HCT116 (cell line): ENCODE measurements at regions not wholly inside any gene's neighbourhood (a gene's known extent, or its start where the extent isn't known, plus 50 kb on each side); places are given as distances from the start of the nearest gene placed in this dataset.

Source experiments
- ATAC-seq: fragments of 200-7000 bp; cut with Tn5 transposase; 2 replicates; pipeline ENCODE4 v1.9.1; 2020; ENCODE audit warnings: mild to moderate bottlenecking, moderate library complexity
- BruUV-seq: library from RNA; stranded (reverse); fragments of 400-500 nt; replicated peaks from 2 replicates; lab custom pipeline; 2021; lab: Mats Ljungman, UMichigan
- CTCF ChIA-PET: fragments of 300-600 bp; sonication (Branson Sonifier 250); formaldehyde crosslinking; loops from one replicate; lab custom pipeline; 2021; ENCODE audit warnings: antibody characterized with exemption; lab: Charles Lee
- POLR2A ChIA-PET: fragments of 300-600, 350-600 bp; sonication (Branson Sonifier 250); formaldehyde crosslinking; loops from one replicate; lab custom pipeline; 2021; ENCODE audit warnings: antibody characterized with exemption; lab: Charles Lee
- RAD21 ChIA-PET, 2 experiments: fragments of 300-600 bp; sonication (Branson Sonifier 250); formaldehyde crosslinking; loops; one replicate each; lab custom pipeline; 2023; ENCODE audit warnings: low total read pairs in 2 of 2; ENCODE audit not compliant: uncharacterized antibody in 2 of 2, unreplicated experiment in 2 of 2, low non-redundant PET in 1 of 2; lab: Charles Lee
- DNase-seq: peaks from one replicate; pipeline ENCODE4 v3.0.0-alpha.2; 2010; ENCODE audit warnings: low read depth, low spot score
- H2AFZ ChIP-seq: fragments of 200-600 bp; shearing (Covaris generic), sonication (generic); 2 replicates; pipeline ENCODE4 v1.6.1; 2017; ENCODE audit warnings: low read depth, mixed run types, mixed read lengths, antibody characterized with exemption, low read length; ENCODE audit not compliant: poor library complexity, severe bottlenecking
- H3K27ac ChIP-seq: 2 replicates; pipeline ENCODE4 v1.5.1; 2012; ENCODE audit warnings: low read depth, low read length
- H3K27me3 ChIP-seq: fragments of 200-600 bp; sonication (generic); 2 replicates; pipeline ENCODE4 v1.6.1; 2016; ENCODE audit warnings: mixed run types, low read length, mixed read lengths; ENCODE audit not compliant: insufficient read depth
- H3K36me3 ChIP-seq, 2 experiments: fragments of 200-500 bp in 1 of 2; fragments of 200-600 bp in 1 of 2; sonication (Bioruptor generic) in 1 of 2; sonication (generic) in 1 of 2; 2 replicates each; pipeline versions ENCODE4 v1.5.1 to v1.6.1; 2014 to 2016; ENCODE audit warnings: low read length in 2 of 2, inconsistent platforms in 1 of 2, mixed read lengths in 1 of 2, mixed run types in 1 of 2; ENCODE audit not compliant: insufficient read depth in 2 of 2, control insufficient read depth in 1 of 2
- H3K4me1 ChIP-seq, 2 experiments: fragments of 200-600 bp in 1 of 2; sonication (generic) in 1 of 2; 2 replicates each; pipeline versions ENCODE4 v1.5.1 to v1.6.1; 2012 to 2017; ENCODE audit warnings: low read length in 2 of 2, inconsistent platforms in 1 of 2, mild to moderate bottlenecking in 1 of 2, mixed read lengths in 1 of 2, mixed run types in 1 of 2, moderate library complexity in 1 of 2; ENCODE audit not compliant: insufficient read depth in 2 of 2, control insufficient read depth in 1 of 2
- H3K4me2 ChIP-seq: fragments of 200-600 bp; sonication (generic); 2 replicates; pipeline ENCODE4 v1.6.1; 2017; ENCODE audit warnings: mixed run types, low read length, mixed read lengths
- H3K4me3 ChIP-seq, 2 experiments: fragments of 200-600 bp in 1 of 2; sonication (generic) in 1 of 2; replicated peaks in 1 of 2; 2 replicates each; pipeline ENCODE4 v1.5.1; 2011 to 2016; ENCODE audit warnings: low read length in 2 of 2, control low read depth in 1 of 2, low read depth in 1 of 2, mild to moderate bottlenecking in 1 of 2, mixed read lengths in 1 of 2, mixed run types in 1 of 2
- H3K79me2 ChIP-seq: fragments of 200-600 bp; sonication (generic); 2 replicates; pipeline ENCODE4 v1.6.1; 2017; ENCODE audit warnings: mild to moderate bottlenecking, mixed run types, low read length, moderate library complexity, mixed read lengths; ENCODE audit not compliant: insufficient read depth
- H3K9ac ChIP-seq: fragments of 200-600 bp; sonication (generic); 2 replicates; pipeline ENCODE4 v1.6.1; 2016; ENCODE audit warnings: low read length, mixed read lengths
- H3K9me2 ChIP-seq: fragments of 200-600 bp; sonication (generic), shearing (Covaris generic); 2 replicates; pipeline ENCODE4 v1.6.1; 2017; ENCODE audit warnings: mixed run types, mild to moderate bottlenecking, moderate library complexity; ENCODE audit not compliant: insufficient read depth
- H3K9me3 ChIP-seq, 2 experiments: fragments of 200-500 bp in 1 of 2; fragments of 200-600 bp in 1 of 2; sonication (Bioruptor generic) in 1 of 2; sonication (generic) in 1 of 2; 2 replicates each; pipeline ENCODE4 v1.6.1; 2014 to 2017; ENCODE audit warnings: low read length in 2 of 2, mixed read lengths in 2 of 2, inconsistent platforms in 1 of 2, low read depth in 1 of 2, mild to moderate bottlenecking in 1 of 2, mixed run types in 1 of 2, moderate library complexity in 1 of 2; ENCODE audit not compliant: control insufficient read depth in 1 of 2, insufficient read depth in 1 of 2
- H4K20me1 ChIP-seq: fragments of 200-600 bp; sonication (generic), shearing (Covaris generic); 2 replicates; pipeline ENCODE4 v1.6.1; 2017; ENCODE audit warnings: mixed run types, mild to moderate bottlenecking, moderate library complexity; ENCODE audit not compliant: insufficient read depth
- ATF3 ChIP-seq: IDR thresholded peaks from 2 replicates; pipeline ENCODE4 v1.6.1; 2012
- CBX3 ChIP-seq: IDR thresholded peaks from 2 replicates; pipeline ENCODE4 v1.6.1; 2012; ENCODE audit warnings: low read depth
- CEBPB ChIP-seq: IDR thresholded peaks from 2 replicates; pipeline ENCODE4 v1.6.1; 2012; ENCODE audit warnings: low read depth
- EZH2 ChIP-seq: fragments of 200-600 bp; sonication (generic); IDR thresholded peaks from 2 replicates; pipeline ENCODE4 v1.6.1; 2017; ENCODE audit warnings: antibody characterized with exemption, mixed run types
- EZH2phosphoT487 ChIP-seq: fragments of 200-600 bp; IDR thresholded peaks from 2 replicates; pipeline ENCODE4 v1.6.1; 2018; ENCODE audit warnings: antibody characterized with exemption, borderline replicate concordance
- POLR2A ChIP-seq: IDR thresholded peaks from 2 replicates; pipeline ENCODE4 v1.7.0; 2011; ENCODE audit warnings: borderline replicate concordance; ENCODE audit not compliant: insufficient read depth, insufficient read length; ENCODE audit errors: extremely low read depth
- SIN3A ChIP-seq: IDR thresholded peaks from 2 replicates; pipeline ENCODE4 v1.6.1; 2012; ENCODE audit warnings: low read depth
- SRF ChIP-seq: IDR thresholded peaks from 2 replicates; pipeline ENCODE4 v1.6.1; 2012; ENCODE audit warnings: low read depth
- YY1 ChIP-seq: IDR thresholded peaks from 2 replicates; pipeline ENCODE4 v1.6.1; 2011; ENCODE audit warnings: low read length, low read depth, moderate library complexity, mild to moderate bottlenecking; ENCODE audit not compliant: insufficient replicate concordance; ENCODE audit errors: extremely low read depth
- ZFX ChIP-seq: fragments of 450-650 bp; IDR thresholded peaks from 2 replicates; pipeline ENCODE4 v1.6.1; 2017
- ZNF274 ChIP-seq: fragments of 200-500 bp; sonication (Bioruptor generic); IDR thresholded peaks from 2 replicates; pipeline ENCODE4 v1.6.1; 2014; ENCODE audit warnings: mild to moderate bottlenecking, low read depth, low read length, inconsistent platforms
- intact Hi-C: fragments of 100-400 bp; cut with micrococcal nuclease; formaldehyde crosslinking; loops from 2 replicates; pipeline ENCODE4 v1.10.0; 2022

GRCh38 chr7:7104971-7105370, 77.4 kb upstream of the C1GALT1 start:
- Histone ChIP-seq H3K27me3 (no peaks in the 10 kb centered on the region), H3K4me2 (no peak overlapping the region), H4K20me1 (no peaks in the 10 kb centered on the region), H3K9me2 (no peaks in the 10 kb centered on the region), H3K9ac (no peak overlapping the region), H3K36me3 (no peaks in the 10 kb centered on the region), H3K4me3 (no peak overlapping the region), H2AFZ (peak overlapping the region; percentile 16), H3K9me3 (no peaks in the 10 kb centered on the region), H3K27ac (no peak overlapping the region), H3K4me1 (peaks cover 0 to 8% of the 10 kb centered on the region in 2 experiments; a peak in 3 of 4 replicates), H3K79me2 (no peaks in the 10 kb centered on the region)
- ChIA-PET RAD21 (no interaction called here), POLR2A (no interaction called here), CTCF (interaction anchor here (1.3 to 1.5 kb wide), 2 partner anchors 12 to 319 kb away, joined by 3 to 4 read pairs; no protein-coding TSS in a partner anchor)
- TF ChIP-seq SRF (no peak), CBX3 (no peak), EZH2phosphoT487 (no peak), POLR2A (no peak), SIN3A (no peak), YY1 (no peak), ZFX (no peak), ATF3 (no peak), ZNF274 (no peak), EZH2 (no peak), CEBPB (no peak)
- no TSS peak for BruUV-seq
- intact Hi-C loops, result loop anchor here (5.0 to 10.0 kb wide), 5 partner anchors 77 to 1190 kb away; partner anchors contain the start of gene C1GALT1
- ATAC-seq, result no peak
- no peak for DNase-seq
